K562 (cell line): ENCODE measurements at regions not wholly inside any gene's neighbourhood (a gene's known extent, or its start where the extent isn't known, plus 50 kb on each side); places are given as distances from the start of the nearest gene placed in this dataset.

Experiments
- ATF7 ChIP-seq: fragments of 450-650 bp; IDR thresholded peaks from 2 replicates; pipeline ENCODE4 v1.7.1; 2014; ENCODE audit warnings: mild to moderate bottlenecking, moderate library complexity
- CBX3 ChIP-seq, 2 experiments: IDR thresholded peaks; 1 replicate in 1 of 2; 2 replicates in 1 of 2; pipeline ENCODE4 v1.6.1; 2012; ENCODE audit warnings: inconsistent platforms in 2 of 2, low read length in 2 of 2, borderline replicate concordance in 1 of 2, control low read depth in 1 of 2
- CTCF ChIP-seq, 3 experiments: IDR thresholded peaks in 2 of 3; conservative IDR thresholded peaks in 1 of 3; 2 replicates each; pipeline ENCODE4 v1.5.1; 2011 to 2012; ENCODE audit warnings: low read length in 3 of 3, mild to moderate bottlenecking in 3 of 3, control low read depth in 2 of 3, improper control_type of control experiment in 1 of 3, inconsistent platforms in 1 of 3, low read depth in 1 of 3, mixed read lengths in 1 of 3, moderate library complexity in 1 of 3; ENCODE audit not compliant: insufficient read depth in 2 of 3
- DPF2 ChIP-seq: fragments of 450-650 bp; IDR thresholded peaks from 2 replicates; pipeline ENCODE4 v1.6.1; 2016
- ZBTB8A ChIP-seq: fragments of 450-650 bp; IDR thresholded peaks from 2 replicates; pipeline ENCODE4 v1.6.1; 2018; ENCODE audit warnings: mild to moderate bottlenecking, moderate library complexity; ENCODE audit not compliant: partially characterized antibody
- ZNF140 ChIP-seq: fragments of 250-450 bp; sonication (Bioruptor Pico); IDR thresholded peaks from 2 replicates; pipeline ENCODE4 v1.8.0; 2021; ENCODE audit warnings: moderate library complexity, mild to moderate bottlenecking, inconsistent platforms

GRCh38 chr2:193219413-193219812 is 1024.7 kb upstream of the TMEFF2 start:
- TF ChIP-seq ZNF140 (CRISPR knock-in tag) (no peak), DPF2 (no peak), CTCF (IDR thresholded peaks at IDR 0.05 in 2 of 3, conservative IDR thresholded peaks at IDR 0.05 in 1 of 3; ENCODE audit: insufficient read depth in 2 of 3, low read depth in 1 of 3, low read length in 3 of 3) (no peak), ZBTB8A (no peak), ATF7 (no peak), CBX3 (IDR thresholded peaks at IDR 0.05; ENCODE audit: borderline replicate concordance in 1 of 2, low read length in 2 of 2) (no peak)
